ENCODE measurements at regions not wholly inside any gene's neighbourhood (a gene's known extent, or its start where the extent isn't known, plus 50 kb on each side); places are given as distances from the start of the nearest gene placed in this dataset.
"Not testable (repeated sequence)": the region's sequence is repeated elsewhere in the genome, so short reads cannot be mapped to it uniquely, and the experiment has no call there.

DNA sequence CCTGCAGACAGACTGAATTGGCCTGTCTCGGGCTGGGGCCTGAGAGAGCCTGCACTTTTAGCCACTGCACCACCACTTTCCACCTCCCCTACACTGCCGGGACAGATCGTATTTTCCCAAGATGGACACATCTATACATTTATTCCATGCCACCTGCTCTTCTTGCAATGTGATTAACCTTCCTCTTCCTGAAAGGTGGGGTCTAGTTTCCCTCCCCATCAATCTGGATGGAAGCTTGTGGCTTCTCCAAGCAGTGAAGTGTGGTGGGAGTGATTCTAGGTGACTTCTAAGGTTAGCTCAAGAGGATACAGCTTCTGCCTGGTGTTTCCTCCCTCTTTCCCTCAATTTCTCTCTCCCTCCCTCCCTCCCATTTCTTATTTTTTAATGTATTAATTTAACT is 143.7 kb downstream of the GPCPD1 start:
- no peak overlapping the region for H3K27ac Mint-ChIP-seq
- no peak for DNase-seq
- H3K4me1 Mint-ChIP-seq (ENCODE audit: low read depth) = no peaks in the 10 kb centered on the region
- TF ChIP-seq, protein P1, sequence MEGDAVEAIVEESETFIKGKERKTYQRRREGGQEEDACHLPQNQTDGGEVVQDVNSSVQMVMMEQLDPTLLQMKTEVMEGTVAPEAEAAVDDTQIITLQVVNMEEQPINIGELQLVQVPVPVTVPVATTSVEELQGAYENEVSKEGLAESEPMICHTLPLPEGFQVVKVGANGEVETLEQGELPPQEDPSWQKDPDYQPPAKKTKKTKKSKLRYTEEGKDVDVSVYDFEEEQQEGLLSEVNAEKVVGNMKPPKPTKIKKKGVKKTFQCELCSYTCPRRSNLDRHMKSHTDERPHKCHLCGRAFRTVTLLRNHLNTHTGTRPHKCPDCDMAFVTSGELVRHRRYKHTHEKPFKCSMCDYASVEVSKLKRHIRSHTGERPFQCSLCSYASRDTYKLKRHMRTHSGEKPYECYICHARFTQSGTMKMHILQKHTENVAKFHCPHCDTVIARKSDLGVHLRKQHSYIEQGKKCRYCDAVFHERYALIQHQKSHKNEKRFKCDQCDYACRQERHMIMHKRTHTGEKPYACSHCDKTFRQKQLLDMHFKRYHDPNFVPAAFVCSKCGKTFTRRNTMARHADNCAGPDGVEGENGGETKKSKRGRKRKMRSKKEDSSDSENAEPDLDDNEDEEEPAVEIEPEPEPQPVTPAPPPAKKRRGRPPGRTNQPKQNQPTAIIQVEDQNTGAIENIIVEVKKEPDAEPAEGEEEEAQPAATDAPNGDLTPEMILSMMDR (IDR thresholded peaks at IDR 0.05) = no peak
- peaks cover 13% of the 10 kb centered on the region for H3K27me3 Mint-ChIP-seq (ENCODE audit: insufficient read depth)
- no peak overlapping the region for H3K4me3 Mint-ChIP-seq
- H3K36me3 Mint-ChIP-seq (ENCODE audit: low read depth) = no peaks in the 10 kb centered on the region
- H3K9me3 Mint-ChIP-seq = no peaks in the 10 kb centered on the region

DNA sequence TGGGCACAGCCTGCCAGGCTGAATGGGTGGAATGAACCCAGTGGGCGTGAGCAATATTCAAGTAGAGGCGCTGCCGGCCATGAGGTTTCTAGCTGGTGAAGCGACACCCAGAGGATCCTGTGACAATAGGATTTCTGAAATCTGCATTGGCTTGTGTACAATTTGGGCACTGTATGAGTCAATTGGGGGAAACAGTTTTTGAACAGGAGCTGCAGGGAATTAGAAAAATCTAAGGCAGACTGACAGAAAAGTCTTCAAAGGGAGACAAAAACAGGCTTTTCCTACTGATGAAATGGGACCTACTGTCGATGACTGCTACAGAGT is 145.2 kb downstream of the GPCPD1 start:
- Mint-ChIP-seq H3K36me3 (ENCODE audit: low read depth) (no peaks in the 10 kb centered on the region), H3K4me3 (no peak overlapping the region), H3K27me3 (ENCODE audit: insufficient read depth) (peaks cover 8% of the 10 kb centered on the region), H3K9me3 (no peaks in the 10 kb centered on the region; the same call in 1 of the 2 replicates), H3K27ac (no peak overlapping the region), H3K4me1 (ENCODE audit: low read depth) (no peaks in the 10 kb centered on the region)
- DNase-seq = no peak
- TF ChIP-seq, protein P1 (IDR thresholded peaks at IDR 0.05) = no peak

DNA sequence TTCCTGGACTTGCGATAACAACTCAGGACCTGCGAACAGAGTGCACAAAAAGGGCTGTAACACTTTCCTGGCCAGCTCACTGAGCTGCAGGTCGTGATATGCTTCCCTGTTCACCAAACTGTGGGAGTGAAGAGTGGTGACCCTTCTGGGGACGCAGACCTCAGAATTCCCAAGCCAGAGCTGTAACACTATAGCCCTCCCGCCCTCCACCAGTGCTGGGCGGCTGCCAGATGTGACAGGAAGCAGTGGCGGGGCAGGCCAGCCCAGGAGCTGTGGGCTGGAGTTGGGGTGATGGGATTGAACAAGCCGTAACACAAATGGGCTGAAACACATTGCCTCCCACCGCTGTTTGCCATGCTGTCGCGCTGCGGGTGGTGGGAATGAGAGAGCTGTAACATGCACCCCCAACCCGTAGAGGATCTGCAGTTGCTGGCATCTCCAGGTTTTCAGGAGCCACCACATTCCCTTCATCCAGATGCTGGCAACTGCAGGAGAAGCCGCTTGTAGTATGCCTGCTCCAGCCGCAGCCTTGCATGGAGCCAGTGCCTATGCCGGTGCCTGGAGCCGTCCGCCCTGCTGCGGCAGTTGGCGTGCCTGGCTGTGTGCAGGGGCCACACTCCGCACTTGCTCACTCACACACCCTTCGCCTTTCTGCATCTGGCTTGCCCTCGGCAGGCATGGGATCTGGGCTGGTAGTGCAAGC is 145.8 kb downstream of the GPCPD1 start:
- TF ChIP-seq, protein P1 (IDR thresholded peaks at IDR 0.05) = no peak
- Mint-ChIP-seq H3K27me3 (ENCODE audit: insufficient read depth) (peaks cover 6% of the 10 kb centered on the region), H3K27ac (no peak overlapping the region), H3K9me3 (no peaks in the 10 kb centered on the region; the same call in 1 of the 2 replicates), H3K4me1 (ENCODE audit: low read depth) (no peaks in the 10 kb centered on the region), H3K36me3 (ENCODE audit: low read depth) (no peaks in the 10 kb centered on the region), H3K4me3 (no peak overlapping the region)
- DNase-seq = no peak

DNA sequence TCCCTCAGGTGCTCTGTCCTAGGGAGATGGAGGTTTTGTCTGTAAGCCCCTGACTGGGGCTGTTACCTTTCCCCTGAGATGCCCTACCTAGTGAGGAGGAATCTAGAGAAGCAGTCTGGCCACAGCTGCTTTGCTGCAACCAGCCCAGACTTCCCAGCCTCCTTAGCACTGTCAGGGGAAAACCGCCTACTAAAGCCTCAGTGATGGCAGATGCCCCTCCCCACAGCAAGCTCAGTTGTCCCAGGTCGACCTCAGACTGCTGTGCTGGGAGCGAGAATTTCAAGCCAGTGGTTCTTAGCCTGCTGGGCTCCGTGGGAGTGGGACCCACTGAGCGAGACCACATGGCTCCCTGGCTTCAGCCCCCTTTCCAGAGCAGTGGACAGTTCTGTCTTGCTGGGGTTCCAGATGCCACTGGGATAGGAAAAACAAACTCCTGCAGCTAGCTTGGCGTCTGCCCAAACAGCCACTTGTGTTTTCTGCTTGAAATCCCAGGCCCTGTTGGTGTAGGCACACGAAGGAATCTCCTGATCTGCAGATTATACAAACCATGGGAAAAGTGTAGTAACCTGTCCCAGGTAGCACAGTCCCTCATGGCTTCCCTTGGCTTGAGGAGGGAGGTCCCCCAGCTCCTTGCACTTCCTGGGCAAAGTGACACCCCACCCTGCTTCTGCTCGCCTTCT is 146.4 kb upstream of the PROKR2 start:
- H3K36me3 Mint-ChIP-seq (ENCODE audit: low read depth) = no peaks in the 10 kb centered on the region
- H3K27me3 Mint-ChIP-seq (ENCODE audit: insufficient read depth) = peaks cover 8% of the 10 kb centered on the region
- no peak for DNase-seq

DNA sequence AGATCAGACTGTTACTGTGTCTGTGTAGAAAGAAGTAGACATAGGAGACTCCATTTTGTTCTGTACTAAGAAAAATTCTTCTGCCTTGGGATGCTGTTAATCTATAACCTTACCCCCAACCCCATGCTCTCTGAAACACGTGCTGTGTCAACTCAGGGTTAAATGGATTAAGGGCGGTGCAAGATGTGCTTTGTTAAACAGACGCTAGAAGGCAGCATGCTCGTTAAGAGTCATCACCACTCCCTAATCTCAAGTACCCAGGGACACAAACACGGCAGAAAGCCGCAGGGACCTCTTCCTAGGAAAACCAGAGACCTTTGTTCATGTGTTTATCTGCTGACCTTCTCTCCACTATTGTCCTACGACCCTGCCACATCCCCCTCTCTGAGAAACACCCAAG is 137.0 kb upstream of the PROKR2 start:
- DNase-seq; H3K36me3 Mint-ChIP-seq (ENCODE audit: low read depth); H3K27ac Mint-ChIP-seq; H3K4me3 Mint-ChIP-seq; H3K27me3 Mint-ChIP-seq (ENCODE audit: insufficient read depth); H3K9me3 Mint-ChIP-seq; H3K4me1 Mint-ChIP-seq (ENCODE audit: low read depth): not testable (repeated sequence)

More for the DNA sequence above, 146.4 kb upstream of the PROKR2 start:
- no peaks in the 10 kb centered on the region for H3K4me1 Mint-ChIP-seq (ENCODE audit: low read depth)
- H3K27ac Mint-ChIP-seq = no peak overlapping the region
- TF ChIP-seq, protein P1 (IDR thresholded peaks at IDR 0.05) = no peak
- no peak overlapping the region for H3K4me3 Mint-ChIP-seq
- no peaks in the 10 kb centered on the region; the same call in 1 of the 2 replicates for H3K9me3 Mint-ChIP-seq

DNA sequence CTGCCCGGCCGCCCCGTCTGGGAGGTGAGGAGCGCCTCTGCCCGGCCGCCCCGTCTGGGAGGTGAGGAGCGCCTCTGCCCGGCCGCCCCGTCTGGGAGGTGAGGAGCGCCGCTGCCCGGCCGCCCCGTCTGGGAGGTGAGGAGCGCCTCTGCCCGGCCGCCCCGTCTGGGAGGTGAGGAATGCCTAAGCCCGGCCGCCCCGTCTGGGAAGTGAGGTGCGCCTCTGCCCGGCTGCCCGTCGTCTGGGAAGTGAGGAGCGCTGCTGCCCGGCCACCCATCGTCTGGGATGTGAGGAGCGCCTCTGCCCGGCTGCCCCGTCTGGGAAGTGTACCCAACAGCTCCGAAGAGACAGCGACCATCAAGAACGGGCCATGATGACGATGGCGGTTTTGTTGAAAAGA is 136.6 kb upstream of the PROKR2 start:
- DNase-seq; H3K36me3 Mint-ChIP-seq (ENCODE audit: low read depth); H3K4me1 Mint-ChIP-seq (ENCODE audit: low read depth); H3K9me3 Mint-ChIP-seq; H3K27ac Mint-ChIP-seq; H3K4me3 Mint-ChIP-seq; H3K27me3 Mint-ChIP-seq (ENCODE audit: insufficient read depth): not testable (repeated sequence)

DNA sequence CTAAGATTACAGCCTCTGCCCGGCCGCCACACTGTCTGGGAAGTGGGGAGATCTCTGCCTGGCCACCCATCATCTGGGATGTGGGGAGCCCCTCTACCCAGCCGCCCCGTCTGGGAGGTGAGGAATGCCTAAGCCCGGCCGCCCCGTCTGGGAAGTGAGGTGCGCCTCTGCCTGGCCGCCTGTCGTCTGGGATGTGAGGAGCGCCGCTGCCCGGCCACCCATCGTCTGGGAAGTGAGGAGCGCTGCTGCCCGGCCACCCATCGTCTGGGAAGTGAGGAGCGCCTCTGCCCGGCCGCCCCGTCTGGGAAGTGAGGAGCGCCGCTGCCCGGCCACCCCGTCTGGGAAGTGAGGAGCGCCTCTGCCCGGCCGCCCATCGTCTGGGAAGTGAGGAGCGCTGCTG is 135.9 kb upstream of the PROKR2 start:
- H3K27me3 Mint-ChIP-seq (ENCODE audit: insufficient read depth); H3K4me1 Mint-ChIP-seq (ENCODE audit: low read depth); H3K27ac Mint-ChIP-seq; DNase-seq; H3K36me3 Mint-ChIP-seq (ENCODE audit: low read depth); H3K4me3 Mint-ChIP-seq; H3K9me3 Mint-ChIP-seq: not testable (repeated sequence)

DNA sequence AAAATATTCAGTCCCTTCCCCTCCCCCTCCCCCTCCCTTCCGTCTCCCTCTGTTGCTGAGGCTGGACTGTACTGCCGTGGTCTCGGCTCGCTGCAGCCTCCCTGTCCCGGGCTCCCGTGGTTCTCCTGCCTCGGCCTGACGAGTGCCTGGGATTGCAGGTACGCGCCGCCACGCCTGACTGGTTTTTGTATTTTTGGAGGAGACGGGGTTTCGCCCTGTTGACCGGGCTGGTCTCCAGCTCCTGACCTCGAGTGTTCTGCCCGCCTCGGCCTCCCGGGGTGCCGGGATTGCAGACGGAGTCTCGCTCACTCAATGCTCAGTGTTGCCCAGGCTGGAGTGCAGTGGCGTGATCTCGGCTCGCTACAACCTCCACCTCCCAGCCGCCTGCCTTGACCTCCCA is 135.5 kb upstream of the PROKR2 start:
- DNase-seq; H3K4me3 Mint-ChIP-seq; H3K27ac Mint-ChIP-seq; H3K36me3 Mint-ChIP-seq (ENCODE audit: low read depth); H3K9me3 Mint-ChIP-seq; H3K27me3 Mint-ChIP-seq (ENCODE audit: insufficient read depth); H3K4me1 Mint-ChIP-seq (ENCODE audit: low read depth): not testable (repeated sequence)

All from HFFc6 (cell line).